ENCODE measurements at regions not wholly inside any gene's neighbourhood (a gene's known extent, or its start where the extent isn't known, plus 50 kb on each side); places are given as distances from the start of the nearest gene placed in this dataset.

DNA sequence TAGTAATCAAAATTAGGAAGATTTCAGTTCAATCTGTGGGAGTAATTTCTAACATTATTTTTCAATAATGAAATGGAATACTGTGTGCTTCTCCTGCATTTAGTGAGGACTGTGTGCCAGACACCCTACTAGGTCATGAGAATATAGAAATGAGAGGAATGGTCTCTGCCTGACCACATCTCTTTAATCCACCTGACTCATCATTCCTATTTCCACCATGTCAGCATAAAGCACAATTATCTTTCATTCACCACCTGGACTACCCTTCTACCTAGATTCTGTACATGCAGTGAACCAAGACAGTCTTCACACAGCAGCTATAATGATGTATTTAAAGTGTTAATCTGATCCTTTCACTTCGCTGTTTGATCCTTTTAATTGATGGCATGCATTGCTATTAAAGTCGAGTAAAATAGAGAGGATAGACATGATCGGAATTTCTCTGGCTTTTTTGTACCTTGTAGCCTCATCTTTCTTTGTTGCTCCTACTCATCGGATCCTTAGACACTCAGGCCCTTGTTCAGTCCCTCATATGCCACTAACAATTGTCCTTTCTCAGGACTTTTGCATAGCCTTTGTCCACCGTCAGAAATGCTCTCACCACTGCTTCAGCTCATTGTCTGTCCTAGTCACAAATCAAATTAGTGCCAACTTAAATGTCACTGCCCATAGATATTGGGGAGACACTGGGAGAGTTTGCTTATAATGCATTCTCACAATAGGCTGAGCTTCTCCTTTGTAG is 1037.1 kb downstream of the REEP3 start:
- TF ChIP-seq EZH2 (IDR thresholded peaks at IDR 0.05), result no peak
- TF ChIP-seq, protein P1, sequence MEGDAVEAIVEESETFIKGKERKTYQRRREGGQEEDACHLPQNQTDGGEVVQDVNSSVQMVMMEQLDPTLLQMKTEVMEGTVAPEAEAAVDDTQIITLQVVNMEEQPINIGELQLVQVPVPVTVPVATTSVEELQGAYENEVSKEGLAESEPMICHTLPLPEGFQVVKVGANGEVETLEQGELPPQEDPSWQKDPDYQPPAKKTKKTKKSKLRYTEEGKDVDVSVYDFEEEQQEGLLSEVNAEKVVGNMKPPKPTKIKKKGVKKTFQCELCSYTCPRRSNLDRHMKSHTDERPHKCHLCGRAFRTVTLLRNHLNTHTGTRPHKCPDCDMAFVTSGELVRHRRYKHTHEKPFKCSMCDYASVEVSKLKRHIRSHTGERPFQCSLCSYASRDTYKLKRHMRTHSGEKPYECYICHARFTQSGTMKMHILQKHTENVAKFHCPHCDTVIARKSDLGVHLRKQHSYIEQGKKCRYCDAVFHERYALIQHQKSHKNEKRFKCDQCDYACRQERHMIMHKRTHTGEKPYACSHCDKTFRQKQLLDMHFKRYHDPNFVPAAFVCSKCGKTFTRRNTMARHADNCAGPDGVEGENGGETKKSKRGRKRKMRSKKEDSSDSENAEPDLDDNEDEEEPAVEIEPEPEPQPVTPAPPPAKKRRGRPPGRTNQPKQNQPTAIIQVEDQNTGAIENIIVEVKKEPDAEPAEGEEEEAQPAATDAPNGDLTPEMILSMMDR (IDR thresholded peaks at IDR 0.05), result no peak

Data from neural progenitor cell (in vitro differentiated cells).